ENCODE measurements at regions not wholly inside any gene's neighbourhood (a gene's known extent, or its start where the extent isn't known, plus 50 kb on each side); places are given as distances from the start of the nearest gene placed in this dataset.

DNA sequence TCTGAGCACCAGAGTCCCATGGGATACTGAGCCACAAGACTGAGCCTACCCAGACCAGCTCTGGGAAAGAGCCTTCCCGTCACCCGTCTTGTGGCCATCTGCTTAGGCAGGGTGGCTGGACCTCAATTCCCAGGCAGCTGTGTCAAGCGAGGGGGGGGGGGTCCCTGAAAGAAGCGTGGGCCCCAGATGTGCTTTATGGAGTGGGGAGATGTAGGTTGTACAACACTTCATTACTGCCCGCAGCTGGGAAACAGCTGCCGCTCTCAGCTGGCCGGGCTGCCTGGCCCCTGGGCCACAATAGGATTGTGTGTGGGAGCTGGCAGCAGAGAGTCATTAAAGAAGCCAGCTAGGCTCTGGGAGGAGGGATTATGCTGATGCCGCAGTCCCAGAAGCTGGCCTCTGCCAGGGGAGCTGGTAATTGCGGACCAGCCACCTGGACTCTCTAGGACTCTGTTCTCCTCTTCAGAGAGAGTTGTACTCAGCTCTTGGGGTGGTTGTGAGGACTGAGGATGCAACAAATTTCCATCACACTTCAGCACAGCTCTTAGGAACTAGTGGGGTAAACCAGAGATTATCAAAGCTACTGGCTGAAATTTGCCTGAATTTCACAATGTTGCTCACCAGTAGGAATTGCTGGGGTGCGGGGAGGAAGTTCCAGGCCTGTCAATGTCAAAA is 145.4 kb downstream of the GADD45G start:
- H3K27ac ChIP-seq: no peak overlapping the region
- no peak for DNase-seq (ENCODE audit: low read depth, low spot score)
- H3K36me3 ChIP-seq (ENCODE audit: insufficient read depth, low read length): no peaks in the 10 kb centered on the region
- no peak for TF ChIP-seq POLR2AphosphoS5 (IDR thresholded peaks at IDR 0.05; ENCODE audit: borderline replicate concordance, low read depth, low read length)
- H3K4me3 ChIP-seq: no peak overlapping the region
- no peaks in the 10 kb centered on the region for H3K9me3 ChIP-seq (ENCODE audit: low read depth, low read length)
- H3K9ac ChIP-seq (ENCODE audit: insufficient read length): no peak overlapping the region

DNA sequence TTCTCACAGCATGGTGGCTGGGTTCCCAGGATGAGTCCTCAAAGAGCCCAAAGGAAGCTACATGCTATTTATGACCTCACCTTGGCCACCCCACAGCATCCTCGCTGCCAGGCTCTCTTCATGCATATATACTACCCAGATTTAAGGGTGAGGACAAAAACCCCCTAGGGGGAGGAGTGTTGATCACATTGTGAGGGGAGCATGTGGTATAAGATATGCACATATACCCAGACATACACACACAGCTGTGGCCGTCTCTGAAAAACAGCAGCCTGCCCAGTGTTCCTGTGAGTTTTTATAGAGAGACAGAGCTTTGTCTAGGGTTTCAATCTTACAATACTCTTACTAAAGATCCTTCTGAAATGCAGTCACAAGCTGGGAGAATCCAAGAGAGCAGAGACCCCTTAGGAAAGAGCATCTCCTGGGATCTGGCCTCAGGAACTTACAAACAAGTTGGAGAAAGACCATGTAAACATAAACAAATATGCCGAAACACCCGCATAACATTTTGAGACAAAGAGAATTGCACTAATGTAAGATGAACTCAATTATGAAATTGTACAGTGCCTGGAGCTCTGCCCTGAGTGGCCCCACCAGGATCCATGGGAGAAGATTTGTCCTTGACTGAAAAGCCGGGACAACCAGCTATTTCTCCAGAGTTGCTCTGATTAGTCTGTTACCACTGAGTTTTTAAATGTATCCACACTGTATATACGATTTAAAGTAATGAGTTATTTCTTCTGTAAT is 146.4 kb downstream of the GADD45G start:
- Histone ChIP-seq H3K27ac (no peak overlapping the region), H3K9me3 (ENCODE audit: low read depth, low read length) (no peaks in the 10 kb centered on the region), H3K4me3 (no peak overlapping the region), H3K9ac (ENCODE audit: insufficient read length) (no peak overlapping the region), H3K36me3 (ENCODE audit: insufficient read depth, low read length) (no peaks in the 10 kb centered on the region)
- TF ChIP-seq POLR2AphosphoS5 (IDR thresholded peaks at IDR 0.05; ENCODE audit: borderline replicate concordance, low read depth, low read length) (no peak), FOXP2 (optimal IDR thresholded peaks at IDR 0.05; ENCODE audit: control extremely low read depth, extremely low read length, insufficient read depth) (no peak), EZH2 (IDR thresholded peaks at IDR 0.05) (no peak)
- DNase-seq (ENCODE audit: low read depth, low spot score): no peak

DNA sequence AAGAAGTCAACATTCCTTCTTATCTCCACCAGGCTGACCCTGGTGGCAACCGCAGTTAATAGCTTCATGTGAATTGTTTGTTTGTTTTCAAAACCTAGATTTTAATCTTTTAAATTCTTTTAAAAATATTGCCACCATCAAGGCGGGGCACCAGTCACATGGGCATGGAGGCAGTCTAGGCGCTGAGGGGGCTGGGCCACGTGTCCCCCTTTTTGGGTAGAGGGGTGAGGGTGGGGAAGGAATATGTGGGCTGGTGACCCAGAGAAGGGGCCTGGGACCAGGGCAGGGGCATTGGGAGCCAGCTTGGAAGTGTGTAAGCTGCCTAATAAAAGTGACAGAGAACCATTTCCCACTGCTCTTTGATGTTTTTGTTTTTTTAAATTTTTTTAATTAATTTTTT is 147.3 kb downstream of the GADD45G start:
- no peak overlapping the region for H3K4me3 ChIP-seq
- H3K36me3 ChIP-seq (ENCODE audit: insufficient read depth, low read length): no peaks in the 10 kb centered on the region
- no peaks in the 10 kb centered on the region for H3K9me3 ChIP-seq (ENCODE audit: low read depth, low read length)
- DNase-seq (ENCODE audit: low read depth, low spot score): no peak
- H3K9ac ChIP-seq (ENCODE audit: insufficient read length): no peak overlapping the region
- no peak overlapping the region for H3K27ac ChIP-seq
- TF ChIP-seq EZH2 (IDR thresholded peaks at IDR 0.05) (no peak), POLR2AphosphoS5 (IDR thresholded peaks at IDR 0.05; ENCODE audit: borderline replicate concordance, low read depth, low read length) (no peak), FOXP2 (optimal IDR thresholded peaks at IDR 0.05; ENCODE audit: control extremely low read depth, extremely low read length, insufficient read depth) (no peak)

DNA sequence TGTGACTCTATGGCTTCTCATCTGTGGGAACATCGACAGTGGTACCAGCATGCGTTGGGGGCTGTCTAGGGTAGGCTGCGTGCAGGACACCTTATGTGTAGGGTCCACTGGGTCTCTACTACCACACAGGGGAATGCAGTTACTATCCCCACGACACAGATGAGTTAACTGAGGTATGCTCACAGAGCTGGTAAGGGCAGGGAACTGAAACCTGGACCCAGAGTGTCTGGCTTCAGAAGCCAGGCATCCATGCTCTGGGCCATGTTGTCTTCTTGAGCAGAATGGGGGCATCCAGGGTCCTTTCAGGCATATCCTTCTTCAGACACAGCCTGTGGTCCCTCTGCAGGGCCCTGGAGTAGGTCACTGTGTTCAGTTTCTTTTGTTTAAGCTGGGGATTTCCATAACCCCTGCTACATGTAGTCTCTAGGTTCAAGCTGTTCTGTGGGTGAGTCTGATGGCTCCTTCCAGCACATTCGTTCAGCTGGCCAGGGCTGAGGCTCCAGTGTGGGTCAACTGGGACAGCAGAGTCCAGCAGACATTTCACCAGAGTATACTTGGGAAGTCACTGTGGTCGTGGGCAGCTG is 148.8 kb downstream of the GADD45G start:
- H3K27ac ChIP-seq: no peak overlapping the region
- no peak overlapping the region for H3K9ac ChIP-seq (ENCODE audit: insufficient read length)
- H3K36me3 ChIP-seq (ENCODE audit: insufficient read depth, low read length): no peaks in the 10 kb centered on the region
- H3K9me3 ChIP-seq (ENCODE audit: low read depth, low read length): no peaks in the 10 kb centered on the region
- no peak for DNase-seq (ENCODE audit: low read depth, low spot score)
- no peak for TF ChIP-seq FOXP2 (optimal IDR thresholded peaks at IDR 0.05; ENCODE audit: control extremely low read depth, extremely low read length, insufficient read depth)
- no peak for TF ChIP-seq POLR2AphosphoS5 (IDR thresholded peaks at IDR 0.05; ENCODE audit: borderline replicate concordance, low read depth, low read length)
- no peak for TF ChIP-seq EZH2 (IDR thresholded peaks at IDR 0.05)
- H3K4me3 ChIP-seq: no peak overlapping the region

DNA sequence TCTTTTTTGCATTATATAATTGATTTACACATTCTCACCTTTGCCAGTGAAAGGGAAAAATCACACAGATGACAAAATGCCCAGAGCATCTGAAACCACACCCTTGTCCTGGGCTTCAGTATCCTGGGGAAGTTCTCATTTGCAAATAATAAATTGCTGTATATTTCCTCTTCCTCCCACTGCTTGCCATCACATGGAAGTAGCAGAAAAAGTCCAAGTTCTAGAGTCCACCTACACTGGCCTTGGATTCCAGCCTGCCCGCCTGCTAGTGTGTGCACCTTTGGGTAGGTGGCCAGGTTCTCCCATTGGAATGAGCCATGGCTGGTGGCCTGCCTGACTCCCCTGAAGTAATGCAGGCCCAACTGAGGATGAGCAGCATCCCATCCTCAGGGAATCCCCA is 149.4 kb downstream of the GADD45G start:
- TF ChIP-seq POLR2AphosphoS5 (IDR thresholded peaks at IDR 0.05; ENCODE audit: borderline replicate concordance, low read depth, low read length) (no peak), FOXP2 (optimal IDR thresholded peaks at IDR 0.05; ENCODE audit: control extremely low read depth, extremely low read length, insufficient read depth) (no peak)

DNA sequence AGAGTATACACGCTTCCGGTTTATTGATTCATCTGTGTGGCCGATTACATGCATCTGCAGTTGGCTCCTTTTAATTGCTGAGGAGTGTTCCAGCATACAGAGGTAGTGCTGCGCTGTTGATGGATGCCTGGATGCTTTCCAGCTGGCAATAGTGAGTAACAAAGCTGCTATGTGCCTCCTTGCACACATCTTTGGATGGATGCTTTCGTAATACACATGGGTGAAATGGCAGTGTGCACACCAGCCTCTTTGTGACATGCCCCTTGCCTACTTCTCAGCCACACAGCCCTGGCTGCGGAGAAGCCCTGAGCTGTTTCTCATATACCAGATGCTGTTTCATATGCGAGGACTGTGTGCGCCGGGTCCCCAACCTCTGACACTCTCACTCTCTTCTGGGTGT is 151.0 kb downstream of the GADD45G start:
- no peak overlapping the region for H3K27ac ChIP-seq
- H3K36me3 ChIP-seq (ENCODE audit: insufficient read depth, low read length): no peaks in the 10 kb centered on the region
- DNase-seq (ENCODE audit: low read depth, low spot score): no peak
- H3K9me3 ChIP-seq (ENCODE audit: low read depth, low read length): no peaks in the 10 kb centered on the region
- no peak for TF ChIP-seq EZH2 (IDR thresholded peaks at IDR 0.05)
- no peak for TF ChIP-seq FOXP2 (optimal IDR thresholded peaks at IDR 0.05; ENCODE audit: control extremely low read depth, extremely low read length, insufficient read depth)
- no peak for TF ChIP-seq POLR2AphosphoS5 (IDR thresholded peaks at IDR 0.05; ENCODE audit: borderline replicate concordance, low read depth, low read length)
- no peak overlapping the region for H3K9ac ChIP-seq (ENCODE audit: insufficient read length)
- no peak overlapping the region for H3K4me3 ChIP-seq

More for the DNA sequence above, 149.4 kb downstream of the GADD45G start:
- H3K9me3 ChIP-seq (ENCODE audit: low read depth, low read length): no peaks in the 10 kb centered on the region
- H3K27ac ChIP-seq: no peak overlapping the region
- no peak overlapping the region for H3K9ac ChIP-seq (ENCODE audit: insufficient read length)
- no peak for DNase-seq (ENCODE audit: low read depth, low spot score)
- H3K36me3 ChIP-seq (ENCODE audit: insufficient read depth, low read length): no peaks in the 10 kb centered on the region
- H3K4me3 ChIP-seq: no peak overlapping the region

DNA sequence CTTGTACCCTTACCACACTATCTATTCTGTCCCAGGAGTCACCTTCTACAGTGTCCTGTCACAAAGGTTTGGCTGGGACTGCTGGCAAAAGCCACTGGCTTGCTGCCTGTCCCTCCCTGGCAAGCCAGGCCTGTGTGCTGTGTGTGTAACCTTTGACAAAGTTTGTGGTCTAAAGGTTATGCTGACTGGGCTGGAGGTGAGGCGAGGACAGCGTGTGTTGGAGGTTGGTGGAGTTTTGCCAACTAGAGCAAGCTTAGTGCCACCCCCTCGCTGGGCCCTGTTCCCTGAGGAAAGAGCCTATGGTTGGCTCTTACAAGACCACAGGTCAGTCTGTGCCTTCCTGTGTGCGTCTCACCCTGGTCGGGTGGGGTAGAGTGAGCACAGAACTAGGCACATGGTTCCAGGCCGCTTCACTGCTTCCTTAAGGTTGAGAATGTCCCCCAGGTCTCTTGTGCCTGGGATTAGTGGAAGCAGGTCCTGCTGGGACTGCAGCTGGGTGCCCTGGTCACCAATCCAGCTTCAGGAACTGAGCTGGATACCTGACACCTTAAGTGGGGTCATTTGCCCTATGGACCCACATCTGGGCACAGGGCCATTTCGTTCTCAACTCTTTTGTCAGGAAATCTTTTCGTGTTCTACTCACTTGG is 152.2 kb downstream of the GADD45G start:
- TF ChIP-seq FOXP2 (optimal IDR thresholded peaks at IDR 0.05; ENCODE audit: control extremely low read depth, extremely low read length, insufficient read depth) (no peak), POLR2AphosphoS5 (IDR thresholded peaks at IDR 0.05; ENCODE audit: borderline replicate concordance, low read depth, low read length) (no peak), EZH2 (IDR thresholded peaks at IDR 0.05) (no peak)

DNA sequence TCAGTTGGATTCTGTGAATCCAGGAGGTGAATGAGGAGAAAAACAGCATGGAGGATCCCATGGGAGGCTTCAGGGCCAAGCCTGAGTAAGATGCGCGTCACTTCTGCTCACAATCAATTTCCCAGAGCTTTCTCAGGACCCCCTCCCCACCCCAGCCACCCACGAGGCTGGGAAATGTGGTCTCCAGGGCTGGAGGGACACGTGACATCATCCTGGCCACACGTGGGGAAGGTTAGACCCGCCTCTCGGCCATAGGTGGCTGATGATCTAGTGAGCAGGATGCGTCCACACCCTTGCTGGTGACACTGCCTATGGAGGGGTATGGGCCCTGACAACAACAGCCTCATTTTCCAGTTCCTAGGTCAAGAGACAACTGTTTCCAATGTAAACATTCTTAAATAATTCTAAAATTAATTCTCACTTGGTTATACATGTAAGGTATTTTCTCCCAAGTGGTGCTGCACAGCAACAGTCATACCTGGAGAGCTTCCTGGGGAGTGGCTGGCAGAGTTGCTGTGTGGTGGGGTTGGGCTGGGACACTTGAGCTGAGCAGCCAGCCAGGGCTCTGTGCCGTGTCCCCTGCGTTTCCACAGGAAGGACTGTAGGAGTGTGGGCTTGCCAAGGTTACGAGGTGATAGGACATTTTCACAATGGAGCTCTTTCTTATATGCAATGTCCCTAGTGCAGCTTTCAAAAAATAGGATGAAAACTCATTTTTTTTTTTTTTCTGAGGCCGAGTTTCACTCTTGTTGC is 153.1 kb downstream of the GADD45G start:
- no peak for DNase-seq (ENCODE audit: low read depth, low spot score)
- no peak overlapping the region for H3K4me3 ChIP-seq
- H3K9me3 ChIP-seq (ENCODE audit: low read depth, low read length): no peaks in the 10 kb centered on the region
- no peaks in the 10 kb centered on the region for H3K36me3 ChIP-seq (ENCODE audit: insufficient read depth, low read length)
- H3K27ac ChIP-seq: no peak overlapping the region
- H3K9ac ChIP-seq (ENCODE audit: insufficient read length): no peak overlapping the region
- TF ChIP-seq POLR2AphosphoS5 (IDR thresholded peaks at IDR 0.05; ENCODE audit: borderline replicate concordance, low read depth, low read length) (no peak), FOXP2 (optimal IDR thresholded peaks at IDR 0.05; ENCODE audit: control extremely low read depth, extremely low read length, insufficient read depth) (no peak)

More for the DNA sequence above, 152.2 kb downstream of the GADD45G start:
- Histone ChIP-seq H3K36me3 (ENCODE audit: insufficient read depth, low read length) (no peaks in the 10 kb centered on the region), H3K9ac (ENCODE audit: insufficient read length) (no peak overlapping the region), H3K9me3 (ENCODE audit: low read depth, low read length) (no peaks in the 10 kb centered on the region), H3K27ac (no peak overlapping the region), H3K4me3 (no peak overlapping the region)
- no peak for DNase-seq (ENCODE audit: low read depth, low spot score)
